HG03108 (cell line): ENCODE measurements at regions not wholly inside any gene's neighbourhood (a gene's known extent, or its start where the extent isn't known, plus 50 kb on each side); places are given as distances from the start of the nearest gene placed in this dataset.

Source experiments
- ATAC-seq: cut with Tn5 transposase; IDR thresholded peaks from one replicate; pipeline ENCODE4 v1.9.1; 2021; ENCODE audit warnings: moderate library complexity; ENCODE audit not compliant: unreplicated experiment

GRCh38 chr2:215609089-215610032, 173.5 kb upstream of the FN1 start:
- no peak for ATAC-seq

GRCh38 chr2:215607766-215608165, 171.9 kb upstream of the FN1 start:
- no peak for ATAC-seq

GRCh38 chr2:215606219-215606618, 170.4 kb upstream of the FN1 start:
- no peak for ATAC-seq

DNA sequence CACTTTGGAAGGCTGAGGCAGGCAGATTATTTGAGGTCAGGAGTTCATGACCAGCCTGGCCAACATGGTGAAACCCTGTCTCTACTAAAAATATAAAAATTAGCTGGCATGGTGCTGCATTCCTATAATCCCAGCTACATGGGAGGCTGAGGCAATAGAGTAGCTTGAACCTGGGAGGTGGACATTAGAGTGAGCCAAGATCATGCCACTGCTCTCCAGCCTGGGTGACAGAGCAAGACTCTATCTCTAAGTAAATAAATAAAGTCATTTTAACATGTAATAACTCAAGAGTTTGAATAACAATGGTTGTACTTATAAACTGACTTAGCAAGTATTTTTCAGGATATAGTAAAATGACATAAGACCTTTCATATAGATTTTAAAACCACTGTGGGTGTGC, 169.3 kb upstream of the FN1 start:
- ATAC-seq: no peak

DNA sequence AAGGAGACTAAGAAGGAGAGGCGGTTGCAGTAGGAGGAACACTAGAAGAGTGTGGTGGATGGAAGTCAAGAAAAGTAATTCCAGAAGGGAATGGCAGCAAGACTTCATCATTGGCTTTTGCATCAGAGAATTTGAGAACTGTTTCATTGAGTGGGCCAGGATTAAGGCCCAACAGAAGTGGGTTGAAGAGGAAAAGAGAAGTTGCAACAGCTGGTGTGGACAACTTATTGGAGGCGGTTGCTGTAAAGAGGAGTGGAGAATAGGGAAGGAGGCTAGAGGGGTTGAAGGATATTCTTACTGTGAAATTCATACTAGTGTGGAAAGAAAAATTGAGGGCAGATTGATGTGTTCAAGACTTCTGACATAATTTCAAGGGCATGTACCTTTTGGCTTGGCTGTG, 168.7 kb upstream of the FN1 start:
- ATAC-seq: no peak

GRCh38 chr2:215603440-215603839, 167.6 kb upstream of the FN1 start:
- ATAC-seq: no peak

GRCh38 chr2:215602997-215603396, 167.1 kb upstream of the FN1 start:
- no peak for ATAC-seq

DNA sequence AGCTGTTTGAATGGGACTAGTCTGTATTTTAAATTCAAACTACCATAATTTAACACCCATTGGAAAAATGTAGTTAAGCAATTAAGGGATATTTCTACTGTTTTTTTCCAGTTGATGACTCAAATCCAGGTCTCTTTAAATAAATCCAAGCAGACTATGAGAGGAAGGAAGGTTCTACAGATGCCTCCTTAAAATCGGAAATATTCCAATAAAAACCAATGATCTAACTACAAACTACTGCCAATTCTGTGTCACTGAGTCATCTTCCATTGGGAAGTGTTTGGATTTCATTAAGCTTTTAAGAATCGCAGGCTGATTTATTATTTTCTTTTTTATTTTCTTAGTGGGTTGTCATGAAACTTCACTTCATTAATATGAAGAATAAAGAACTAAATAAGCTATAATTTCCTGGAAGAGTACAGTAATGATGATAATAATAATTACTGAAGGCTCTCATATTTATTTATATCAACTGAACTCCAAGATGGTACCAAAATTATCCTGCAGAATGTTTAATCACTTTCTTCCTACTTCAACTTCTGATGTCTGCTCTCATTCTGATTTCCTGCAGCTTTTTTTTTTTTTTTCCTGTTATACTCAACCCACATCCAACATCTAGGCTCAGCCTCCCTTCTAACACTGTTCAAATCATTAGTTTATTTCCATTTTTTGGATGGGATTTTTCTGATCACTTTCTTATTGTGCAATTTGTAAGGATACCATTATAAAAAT, 166.3 kb upstream of the FN1 start:
- no peak for ATAC-seq

- ATAC-seq: no peak
These were observed 165.7 kb upstream of the FN1 start for GRCh38 chr2:215601526-215601925.

DNA sequence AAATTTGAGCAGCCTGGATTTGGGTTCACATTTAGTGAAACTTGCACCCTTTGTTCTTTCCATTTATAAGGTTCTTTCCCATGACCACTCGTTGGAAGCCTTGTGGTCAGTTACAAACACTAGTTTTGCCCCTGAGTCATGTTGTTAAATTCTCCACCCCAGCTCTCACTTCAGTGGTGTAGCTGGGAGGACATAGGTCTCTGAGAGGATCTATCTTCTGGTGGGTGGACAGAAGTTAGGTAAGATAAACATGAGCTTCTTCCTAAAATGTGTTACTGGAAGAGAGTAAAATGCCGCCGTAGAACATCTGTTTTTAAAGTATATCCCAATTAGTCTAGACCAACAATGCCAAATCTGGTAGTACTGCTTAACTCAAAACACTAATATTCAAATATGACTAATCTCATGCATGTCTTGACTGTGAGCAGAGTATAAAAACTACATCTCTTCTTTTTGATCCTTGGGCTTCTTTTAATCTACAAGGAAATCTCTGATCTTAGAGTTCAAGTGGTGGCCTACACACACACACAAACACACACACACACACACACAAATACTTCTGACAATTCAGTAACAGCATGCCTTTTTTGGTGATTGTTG, 162.6 kb upstream of the FN1 start:
- no peak for ATAC-seq

DNA sequence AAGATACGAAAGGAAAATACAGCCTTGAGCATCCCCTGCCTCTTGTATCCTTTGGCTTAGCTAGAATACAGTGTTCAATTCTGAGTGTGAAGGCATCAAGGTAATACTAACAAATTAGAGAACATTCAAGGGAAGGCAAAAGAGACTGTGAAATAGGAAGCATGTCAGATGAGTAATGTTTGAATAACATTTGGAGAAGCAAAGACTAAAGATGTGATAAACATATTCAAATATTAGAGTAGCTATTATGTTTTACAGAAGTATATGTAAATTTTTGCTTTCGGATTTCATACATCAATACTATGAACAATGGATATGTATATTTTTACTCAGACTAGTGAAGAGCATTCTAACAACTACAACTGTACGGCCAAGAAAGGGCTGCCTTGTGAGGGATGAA, 161.7 kb upstream of the FN1 start:
- ATAC-seq: no peak

- ATAC-seq: no peak
These were observed 158.9 kb upstream of the FN1 start for GRCh38 chr2:215594766-215595165.

DNA sequence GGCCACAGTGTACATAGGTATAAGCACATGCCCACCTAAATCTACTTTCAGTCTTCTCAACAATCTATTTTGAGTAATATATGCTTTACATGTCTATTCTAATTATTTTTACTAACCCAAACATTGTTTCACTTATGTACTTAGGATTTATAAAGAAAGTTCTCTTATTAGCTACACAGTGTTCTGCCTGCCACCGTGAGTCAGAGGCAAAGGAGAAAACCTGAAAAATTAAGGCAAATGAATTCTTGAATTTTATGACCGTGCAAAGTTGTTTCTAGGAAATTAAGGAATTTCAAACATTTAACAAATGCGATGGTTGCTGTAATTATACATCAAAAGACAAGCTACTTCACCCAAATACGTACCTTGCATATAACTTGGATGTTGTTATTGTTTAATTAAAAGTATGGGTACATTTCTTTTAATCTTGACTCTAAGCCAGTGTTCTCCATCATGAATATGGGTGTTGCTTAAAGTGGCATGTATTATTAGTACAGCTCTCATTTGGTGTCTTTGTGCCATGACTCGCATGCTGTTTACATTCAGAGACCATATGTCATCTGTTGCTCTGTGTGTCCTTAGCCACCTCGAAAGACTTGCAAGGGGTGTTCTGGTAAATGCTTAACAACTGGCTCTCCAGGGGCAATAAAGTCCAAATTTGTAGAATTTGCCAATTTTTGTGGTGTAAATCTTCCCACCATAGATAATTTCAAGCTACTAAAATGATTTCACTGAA, 154.3 kb upstream of the FN1 start:
- no peak for ATAC-seq

GRCh38 chr2:215583881-215584280, 148.0 kb upstream of the FN1 start:
- ATAC-seq: no peak

DNA sequence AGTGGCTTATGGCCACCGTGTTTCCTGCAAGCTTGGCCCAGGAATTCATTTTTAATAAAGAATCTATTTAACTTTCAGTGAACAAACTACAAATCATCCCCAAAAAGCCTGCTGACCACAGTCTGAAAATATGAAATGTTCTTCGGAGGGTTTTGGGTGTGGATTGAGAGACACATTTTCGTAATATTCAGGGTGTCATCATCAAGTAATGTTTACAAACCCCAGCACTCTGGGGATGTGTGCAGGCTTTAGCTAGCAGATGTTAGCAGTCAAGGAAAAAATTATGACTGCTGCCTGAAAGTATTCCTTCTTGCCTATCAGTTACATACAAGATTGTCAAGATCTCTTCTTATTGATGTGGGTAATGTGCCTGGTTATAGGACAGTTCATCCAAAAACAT, 143.9 kb upstream of the FN1 start:
- no peak for ATAC-seq

DNA sequence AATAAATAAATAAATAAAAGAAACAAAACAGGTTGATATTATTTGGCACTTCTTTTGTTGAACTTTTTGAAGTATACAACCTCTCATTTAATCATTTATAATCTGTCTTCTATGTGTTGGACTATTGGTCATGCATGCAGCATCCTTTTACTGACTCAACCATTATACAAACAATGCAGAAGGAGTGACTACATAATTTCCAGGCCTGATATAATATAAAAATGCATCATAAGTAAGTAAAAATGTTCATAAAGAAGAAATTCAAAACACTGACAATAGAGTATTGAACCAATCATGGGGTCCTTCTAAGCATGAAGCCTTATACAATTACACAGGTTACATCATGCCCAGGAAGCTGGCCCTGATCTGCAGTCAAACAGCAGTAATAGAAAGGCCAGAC, 141.5 kb upstream of the FN1 start:
- ATAC-seq: no peak

- no peak for ATAC-seq
These were observed 140.7 kb upstream of the FN1 start for GRCh38 chr2:215576572-215576971.

GRCh38 chr2:215573496-215573895, 137.6 kb upstream of the FN1 start:
- ATAC-seq: no peak

DNA sequence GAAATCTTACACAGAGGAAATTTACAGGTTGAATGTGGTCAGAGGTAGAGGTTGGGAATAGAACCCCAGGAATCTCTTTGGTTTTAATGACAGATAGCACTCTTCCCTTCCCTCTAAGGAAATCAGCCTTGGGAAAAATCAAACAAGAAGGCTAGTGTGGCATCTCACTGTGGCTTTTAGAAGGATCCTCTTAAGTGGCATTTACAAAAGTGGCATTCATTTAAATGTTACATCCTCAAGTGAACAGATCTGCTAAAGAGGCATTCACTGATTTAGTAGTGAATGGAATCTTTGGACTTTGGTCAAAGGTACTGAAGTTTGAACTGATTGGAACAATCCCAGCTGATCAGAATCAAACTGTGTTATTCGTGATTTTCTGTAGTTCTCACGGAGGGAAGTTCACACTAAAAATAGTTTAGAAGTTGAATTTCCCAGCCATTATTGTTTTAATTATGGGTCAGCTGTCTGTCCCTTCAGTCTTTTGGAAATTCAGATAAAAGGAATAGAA, 136.5 kb upstream of the FN1 start:
- no peak for ATAC-seq

GRCh38 chr2:215571689-215572088, 135.8 kb upstream of the FN1 start:
- no peak for ATAC-seq

- ATAC-seq: no peak
These were observed 131.6 kb upstream of the FN1 start for GRCh38 chr2:215567504-215567903.
